NCI-H748 treated with DMSO at 0.1 percent for 48 hours (cell line): ENCODE measurements at regions not wholly inside any gene's neighbourhood (a gene's known extent, or its start where the extent isn't known, plus 50 kb on each side); places are given as distances from the start of the nearest gene placed in this dataset.

Experiments
- DNase-seq: peaks from one replicate; lab custom pipeline; 2025; lab: John Stamatoyannopoulos, UW

GRCh38 chr7:45985902-45986301 lies 64.8 kb upstream of the IGFBP3 start:
- no peak for DNase-seq

- no peak for DNase-seq
These were observed 63.6 kb upstream of the IGFBP3 start for GRCh38 chr7:45984386-45985295.

- DNase-seq = no peak
These were observed 62.7 kb upstream of the IGFBP3 start for GRCh38 chr7:45983720-45984255.

GRCh38 chr7:45982907-45983719 lies 62.0 kb upstream of the IGFBP3 start:
- no peak for DNase-seq

GRCh38 chr7:45982132-45982531 lies 61.1 kb upstream of the IGFBP3 start:
- DNase-seq = no peak

- no peak for DNase-seq
These were observed 59.9 kb upstream of the IGFBP3 start for GRCh38 chr7:45980973-45981372.

GRCh38 chr7:45980181-45980905 lies 59.3 kb upstream of the IGFBP3 start:
- no peak for DNase-seq

GRCh38 chr7:45979275-45980180 lies 58.5 kb upstream of the IGFBP3 start:
- no peak for DNase-seq

- DNase-seq = no peak
These were observed 57.7 kb upstream of the IGFBP3 start for GRCh38 chr7:45978731-45979211.

GRCh38 chr7:45978010-45978681 lies 57.1 kb upstream of the IGFBP3 start:
- DNase-seq = peak; percentile 12

- DNase-seq = no peak
These were observed 56.2 kb upstream of the IGFBP3 start for GRCh38 chr7:45977256-45977780.

- DNase-seq = no peak
These were observed 55.4 kb upstream of the IGFBP3 start for GRCh38 chr7:45976485-45976856.

- no peak for DNase-seq
These were observed 54.9 kb upstream of the IGFBP3 start for GRCh38 chr7:45975847-45976484.

- no peak for DNase-seq
These were observed 54.3 kb upstream of the IGFBP3 start for GRCh38 chr7:45975367-45975766.

GRCh38 chr7:45974540-45975360 lies 53.7 kb upstream of the IGFBP3 start:
- DNase-seq = no peak

- peak; percentile 75 for DNase-seq
These were observed 52.9 kb upstream of the IGFBP3 start for GRCh38 chr7:45973725-45974532.

GRCh38 chr7:45972629-45973312 lies 51.7 kb upstream of the IGFBP3 start:
- no peak for DNase-seq
